GM23248 (cell line): ENCODE measurements at regions not wholly inside any gene's neighbourhood (a gene's known extent, or its start where the extent isn't known, plus 50 kb on each side); places are given as distances from the start of the nearest gene placed in this dataset.

Source experiments
- DNase-seq: peaks from one replicate; pipeline ENCODE4 v3.0.0-alpha.2; 2015
- H2AFZ ChIP-seq: fragments of 200-600 bp; sonication (generic); 2 replicates; pipeline ENCODE4 v1.6.1; 2016; ENCODE audit warnings: antibody characterized with exemption
- H3F3A ChIP-seq: fragments of 200-600 bp; sonication (generic); 2 replicates; pipeline ENCODE4 v1.6.1; 2016; ENCODE audit warnings: mild to moderate bottlenecking, antibody characterized with exemption, mixed run types; ENCODE audit not compliant: insufficient read depth
- H3K27ac ChIP-seq: fragments of 200-600 bp; sonication (generic); 2 replicates; pipeline ENCODE4 v1.5.1; 2016; ENCODE audit warnings: mild to moderate bottlenecking
- H3K27me3 ChIP-seq: fragments of 200-600 bp; sonication (generic); replicated peaks from 2 replicates; pipeline ENCODE4 v1.6.1; 2016; ENCODE audit warnings: mild to moderate bottlenecking; ENCODE audit not compliant: insufficient read depth
- H3K36me3 ChIP-seq: fragments of 200-600 bp; sonication (generic); 2 replicates; pipeline ENCODE4 v1.6.1; 2016; ENCODE audit warnings: low read depth, mild to moderate bottlenecking
- H3K4me1 ChIP-seq: fragments of 200-600 bp; sonication (generic); 2 replicates; pipeline ENCODE4 v1.6.1; 2016; ENCODE audit warnings: mild to moderate bottlenecking; ENCODE audit not compliant: insufficient read depth
- H3K4me2 ChIP-seq: fragments of 200-600 bp; sonication (generic); one replicate; pipeline ENCODE4 v1.6.1; 2016; ENCODE audit warnings: mild to moderate bottlenecking; ENCODE audit not compliant: unreplicated experiment
- H3K4me3 ChIP-seq: fragments of 200-600 bp; sonication (generic); 2 replicates; pipeline ENCODE4 v1.5.1; 2016; ENCODE audit warnings: mild to moderate bottlenecking
- H3K79me2 ChIP-seq: fragments of 200-600 bp; sonication (generic); 2 replicates; pipeline ENCODE4 v1.6.1; 2016; ENCODE audit warnings: mild to moderate bottlenecking; ENCODE audit not compliant: insufficient read depth
- H3K9ac ChIP-seq: fragments of 200-600 bp; sonication (generic); 2 replicates; pipeline ENCODE4 v1.6.1; 2016; ENCODE audit warnings: mild to moderate bottlenecking
- H3K9me2 ChIP-seq: fragments of 200-600 bp; sonication (generic); 2 replicates; pipeline ENCODE4 v1.6.1; 2016; ENCODE audit warnings: mixed run types, mild to moderate bottlenecking, moderate library complexity; ENCODE audit not compliant: insufficient read depth
- H3K9me3 ChIP-seq: fragments of 200-600 bp; sonication (generic); one replicate; pipeline ENCODE4 v1.6.1; 2017; ENCODE audit warnings: low read depth
- H4K20me1 ChIP-seq: fragments of 200-600 bp; sonication (generic); 2 replicates; pipeline ENCODE4 v1.6.0; 2016; ENCODE audit not compliant: insufficient read depth
- EZH2 ChIP-seq: fragments of 200-600 bp; sonication (generic); IDR thresholded peaks from 2 replicates; pipeline ENCODE4 v1.6.1; 2018; ENCODE audit warnings: antibody characterized with exemption, mild to moderate bottlenecking; ENCODE audit not compliant: insufficient read depth, poor library complexity, severe bottlenecking
- EZH2phosphoT487 ChIP-seq: fragments of 200-600 bp; sonication (generic); IDR thresholded peaks from 2 replicates; pipeline ENCODE4 v1.6.1; 2018; ENCODE audit warnings: antibody characterized with exemption, moderate library complexity, mild to moderate bottlenecking, low read depth; ENCODE audit not compliant: insufficient read depth
- WGBS, 2 experiments: methylation state at CpG; one replicate each; pipeline ENCODE4 v1.1.6; 2015 to 2017; ENCODE audit warnings: low lambda C conversion rate in 2 of 2, low coverage in 1 of 2; ENCODE audit errors: missing lambda C conversion rate in 2 of 2; 5-methylcytosine and 5-hydroxymethylcytosine counted together
- in situ Hi-C: fragments of 300-500 bp; cut with MboI; formaldehyde crosslinking; loops from 2 replicates; pipeline ENCODE4 v1.15.0; 2020

DNA sequence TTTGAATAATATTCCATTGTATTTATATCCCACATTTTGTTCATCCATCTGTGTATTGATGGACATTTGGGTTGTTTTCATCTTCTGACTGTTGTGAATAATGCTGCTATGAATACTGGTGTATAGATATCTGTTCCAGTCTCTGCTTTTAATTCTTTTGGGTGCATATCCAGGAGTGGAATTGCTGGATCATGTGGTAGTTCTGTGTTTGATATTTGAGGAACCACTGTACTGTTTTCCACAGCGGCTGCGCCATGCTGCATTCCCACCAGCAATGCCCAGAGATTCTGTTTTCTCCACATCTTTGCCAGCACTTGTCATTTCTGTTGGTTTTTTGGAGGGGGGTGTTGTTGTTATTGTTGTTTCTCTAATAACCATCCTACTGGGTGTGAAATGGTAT lies 131.6 kb upstream of the KIF26B start:
- Histone ChIP-seq H3K4me2 (no peak overlapping the region), H3K4me1 (no peaks in the 10 kb centered on the region), H3K4me3 (no peak overlapping the region), H2AFZ (no peak overlapping the region), H3K27ac (no peak overlapping the region), H4K20me1 (no peaks in the 10 kb centered on the region), H3K9me2 (no peaks in the 10 kb centered on the region), H3K9ac (no peak overlapping the region), H3K79me2 (no peaks in the 10 kb centered on the region), H3F3A (no peaks in the 10 kb centered on the region), H3K36me3 (no peaks in the 10 kb centered on the region), H3K9me3 (no peaks in the 10 kb centered on the region), H3K27me3 (no peaks in the 10 kb centered on the region)
- 96 to 98% methylated on average over 2 of the region's 2 CpGs for WGBS, 2 experiments
- TF ChIP-seq EZH2phosphoT487 (no peak), EZH2 (no peak)
- in situ Hi-C loops = no loop called here
- DNase-seq = no peak

DNA sequence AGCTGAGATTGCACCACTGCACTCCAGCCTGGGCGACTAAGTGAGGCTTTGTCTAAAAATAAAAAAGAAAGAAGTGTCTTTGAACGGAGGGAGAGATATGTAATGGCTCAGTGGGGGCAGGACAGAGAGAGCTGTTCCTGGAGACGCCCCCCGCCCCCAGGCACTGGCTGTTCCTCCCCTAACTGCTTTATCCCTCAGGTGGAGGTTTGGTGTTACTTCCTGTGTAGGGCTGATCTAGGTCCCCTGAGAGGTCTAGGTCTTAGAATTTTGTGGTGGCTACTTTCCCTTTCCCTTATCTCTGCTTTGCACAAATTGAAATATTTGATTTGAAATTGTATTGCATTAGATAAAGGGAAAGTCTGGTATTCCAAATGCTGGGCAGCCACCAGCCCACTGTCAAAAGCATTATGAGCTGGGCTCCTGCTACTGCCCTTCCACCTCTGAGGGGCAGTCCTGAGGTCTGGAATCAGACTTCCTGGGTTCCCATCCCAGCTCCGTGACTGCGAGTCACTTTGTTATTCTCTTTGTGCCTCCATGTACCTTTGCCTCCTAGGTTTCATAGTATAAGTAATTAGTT lies 134.8 kb upstream of the KIF26B start:
- H3F3A ChIP-seq = no peaks in the 10 kb centered on the region
- DNase-seq = no peak
- H3K9me3 ChIP-seq = no peaks in the 10 kb centered on the region
- H3K4me3 ChIP-seq = no peak overlapping the region
- WGBS, 2 experiments = 85 to 87% methylated on average over 6 of the region's 6 CpGs
- TF ChIP-seq EZH2phosphoT487 = no peak
- no peak for TF ChIP-seq EZH2
- no peak overlapping the region for H3K4me2 ChIP-seq
- H3K27ac ChIP-seq = no peak overlapping the region
- in situ Hi-C loops = no loop called here
- H3K36me3 ChIP-seq = no peaks in the 10 kb centered on the region
- H3K4me1 ChIP-seq = no peaks in the 10 kb centered on the region
- H2AFZ ChIP-seq = no peak overlapping the region
- H3K9me2 ChIP-seq = no peaks in the 10 kb centered on the region
- H4K20me1 ChIP-seq = no peaks in the 10 kb centered on the region
- H3K9ac ChIP-seq = no peak overlapping the region
- no peaks in the 10 kb centered on the region for H3K79me2 ChIP-seq
- no peaks in the 10 kb centered on the region for H3K27me3 ChIP-seq

DNA sequence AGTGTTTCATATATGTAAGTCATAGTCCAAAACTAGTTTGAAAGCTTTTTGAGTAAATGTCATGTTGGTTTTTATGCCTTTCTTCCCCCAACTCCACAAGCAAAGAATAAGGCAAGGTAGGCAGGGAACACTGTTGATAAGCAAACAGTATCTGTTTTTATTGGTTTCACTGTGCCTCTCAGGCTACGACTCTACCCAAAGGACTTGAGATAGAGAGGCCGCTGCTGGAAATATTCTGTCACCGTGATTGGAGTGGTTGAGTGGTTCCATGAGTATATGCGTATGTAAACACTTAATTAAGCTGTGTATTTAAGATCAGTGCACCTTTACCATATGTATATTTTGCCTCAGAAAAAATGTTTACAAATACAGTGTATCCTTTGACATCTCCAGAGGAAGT lies 138.1 kb upstream of the KIF26B start:
- DNase-seq = no peak
- Histone ChIP-seq H3F3A (no peaks in the 10 kb centered on the region), H3K9me3 (no peaks in the 10 kb centered on the region), H3K27me3 (no peaks in the 10 kb centered on the region), H4K20me1 (no peaks in the 10 kb centered on the region), H3K4me3 (no peak overlapping the region), H3K79me2 (no peaks in the 10 kb centered on the region), H3K4me2 (no peak overlapping the region), H3K4me1 (no peaks in the 10 kb centered on the region), H3K36me3 (no peaks in the 10 kb centered on the region), H3K9me2 (no peaks in the 10 kb centered on the region), H3K27ac (no peak overlapping the region), H3K9ac (no peak overlapping the region), H2AFZ (no peak overlapping the region)
- TF ChIP-seq EZH2 (no peak), EZH2phosphoT487 (no peak)
- in situ Hi-C loops = no loop called here
- 96 to 98% methylated on average over 4 of the region's 4 CpGs for WGBS, 2 experiments

DNA sequence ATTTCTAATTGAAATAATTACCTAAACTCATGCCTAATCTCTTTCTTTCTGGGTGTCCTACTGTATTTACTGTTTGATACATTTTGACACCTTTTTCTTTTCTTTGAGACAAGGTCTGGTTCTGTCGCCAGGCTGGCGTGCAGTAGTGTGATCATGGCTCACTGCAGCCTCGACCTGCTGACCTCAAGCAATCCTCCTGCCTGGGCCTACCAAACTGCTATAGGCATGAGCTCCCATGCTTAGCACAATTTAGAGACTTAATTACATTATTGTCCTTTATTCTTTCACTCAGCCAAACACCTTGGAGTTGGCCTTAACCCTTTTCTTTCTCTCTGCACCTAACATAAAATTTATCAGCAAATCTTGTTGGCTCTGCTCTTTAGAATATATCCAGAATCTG lies 139.8 kb upstream of the KIF26B start:
- in situ Hi-C loops = no loop called here
- no peak for DNase-seq
- TF ChIP-seq EZH2 = no peak
- TF ChIP-seq EZH2phosphoT487 = no peak

More for the DNA sequence above, 139.8 kb upstream of the KIF26B start:
- H3K27ac ChIP-seq = no peak overlapping the region
- 78 to 86% methylated on average over 3 of the region's 3 CpGs for WGBS, 2 experiments
- no peak overlapping the region for H3K4me2 ChIP-seq
- no peaks in the 10 kb centered on the region for H4K20me1 ChIP-seq
- H3K36me3 ChIP-seq = no peaks in the 10 kb centered on the region
- H3K27me3 ChIP-seq = no peaks in the 10 kb centered on the region
- H3F3A ChIP-seq = no peaks in the 10 kb centered on the region
- no peaks in the 10 kb centered on the region for H3K9me2 ChIP-seq
- H3K4me3 ChIP-seq = no peak overlapping the region
- no peaks in the 10 kb centered on the region for H3K4me1 ChIP-seq
- H3K9ac ChIP-seq = no peak overlapping the region
- no peaks in the 10 kb centered on the region for H3K9me3 ChIP-seq
- no peak overlapping the region for H2AFZ ChIP-seq
- no peaks in the 10 kb centered on the region for H3K79me2 ChIP-seq
